D341Med (cell line): ENCODE measurements at regions not wholly inside any gene's neighbourhood (a gene's known extent, or its start where the extent isn't known, plus 50 kb on each side); places are given as distances from the start of the nearest gene placed in this dataset.

Experiments
- DNase-seq: peaks from one replicate; pipeline ENCODE4 v3.0.0; 2012; ENCODE audit warnings: low spot score

DNA sequence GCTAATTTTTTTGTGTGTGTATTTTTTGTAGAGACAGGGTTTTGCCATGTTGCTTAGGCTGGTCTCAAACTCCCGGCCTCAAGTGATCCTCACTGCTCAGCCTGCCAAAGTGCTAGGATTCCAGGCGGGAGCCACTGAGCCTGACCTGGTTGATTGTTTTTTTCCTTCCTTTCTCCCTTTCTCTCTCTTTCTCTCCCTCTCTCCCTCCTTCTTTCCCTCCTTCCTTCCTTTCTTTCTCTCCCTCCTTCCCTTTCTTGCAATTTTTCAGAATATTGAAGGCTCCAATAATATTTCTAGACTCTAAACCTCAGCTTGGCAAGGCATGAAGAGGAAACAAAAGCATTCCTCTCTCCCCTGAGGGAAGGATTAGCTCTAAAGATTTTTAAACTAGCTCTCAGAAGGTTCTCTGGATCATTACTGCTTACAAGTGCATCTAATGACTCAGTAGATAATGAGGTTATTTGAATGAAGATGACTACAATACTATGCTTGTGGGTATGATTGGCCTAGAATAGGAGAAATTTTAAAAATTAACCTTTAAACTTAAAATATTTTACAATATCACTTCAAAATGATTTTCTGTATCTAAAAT lies 68.5 kb upstream of the GADD45A start:
- DNase-seq: no peak

GRCh38 chr1:67618285-67619018 lies 66.5 kb upstream of the GADD45A start:
- DNase-seq: no peak

GRCh38 chr1:67619080-67619479 lies 65.9 kb upstream of the GADD45A start:
- no peak for DNase-seq

DNA sequence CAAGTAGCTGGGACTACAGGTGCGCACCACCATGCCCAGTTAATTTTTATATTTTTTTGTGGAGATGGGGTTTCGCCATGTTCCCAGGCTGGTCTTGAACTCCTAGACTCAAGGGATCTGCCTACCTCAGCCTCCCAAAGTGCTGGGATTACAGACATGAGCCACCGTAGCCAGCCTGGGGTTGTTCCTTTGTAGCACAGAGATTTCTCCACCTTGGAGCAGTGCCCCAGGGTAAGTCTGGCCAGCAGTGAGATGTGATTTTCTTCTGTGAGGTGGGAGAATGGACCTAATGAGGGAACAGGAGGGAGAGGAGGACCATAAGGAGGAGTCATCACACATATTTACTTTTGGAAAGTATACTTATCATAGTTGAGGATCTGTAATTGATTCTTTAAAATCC lies 61.1 kb upstream of the GADD45A start:
- no peak for DNase-seq

DNA sequence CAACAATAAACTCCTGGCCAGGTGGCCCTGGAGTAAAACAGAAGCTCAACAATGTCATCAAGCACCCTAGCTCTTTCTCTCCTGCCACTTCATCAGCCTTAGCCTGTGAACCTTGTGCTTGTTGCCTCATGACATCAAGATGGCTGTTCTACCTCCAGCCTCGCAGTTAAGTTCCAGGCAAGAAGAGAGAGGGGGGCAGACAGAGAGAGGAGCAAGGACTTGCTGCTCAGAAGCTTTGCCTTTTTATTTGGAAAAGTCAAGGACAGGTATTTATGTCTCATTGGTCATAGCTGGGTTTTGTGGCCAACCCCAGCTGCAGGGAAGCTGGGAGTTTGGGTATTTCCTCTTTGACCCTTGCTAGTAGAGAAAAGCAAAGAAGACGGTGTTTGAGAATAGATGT lies 60.3 kb upstream of the GADD45A start:
- no peak for DNase-seq

DNA sequence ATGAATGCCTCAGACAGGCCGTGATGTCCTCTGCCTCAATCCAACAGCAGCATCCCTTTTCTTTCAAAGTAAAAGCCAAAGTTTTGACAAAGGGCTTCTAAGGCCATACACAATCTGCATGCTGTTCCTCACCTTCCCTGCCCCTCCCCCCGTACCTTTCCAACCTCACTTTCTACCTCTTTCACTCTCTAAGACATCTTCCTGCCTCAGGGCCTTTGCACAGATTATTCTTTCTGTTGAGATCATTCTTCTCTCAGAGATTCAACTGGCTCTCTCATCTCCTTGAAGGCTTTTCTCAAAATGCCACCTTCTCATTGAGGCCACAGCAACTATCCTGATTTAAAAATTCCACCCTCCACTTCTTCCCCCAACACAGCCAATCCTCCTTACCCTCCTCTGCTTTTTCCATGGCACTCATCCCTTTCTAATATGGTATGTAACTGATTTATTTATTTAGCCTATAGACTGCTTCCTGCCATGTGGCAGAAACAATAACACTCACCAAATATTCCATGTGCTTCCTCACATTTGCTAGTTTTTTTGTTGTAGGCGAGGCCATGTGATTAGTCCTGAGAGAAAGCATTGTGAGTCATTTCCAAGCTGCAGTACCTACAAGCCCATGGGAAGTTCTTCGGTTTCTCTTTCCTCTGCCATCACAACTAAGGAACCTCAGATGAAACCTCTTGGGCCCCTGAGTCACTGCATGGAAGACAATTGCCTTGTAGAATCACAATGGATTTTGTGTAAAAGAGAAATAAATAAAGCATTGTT lies 58.7 kb upstream of the GADD45A start:
- no peak for DNase-seq

DNA sequence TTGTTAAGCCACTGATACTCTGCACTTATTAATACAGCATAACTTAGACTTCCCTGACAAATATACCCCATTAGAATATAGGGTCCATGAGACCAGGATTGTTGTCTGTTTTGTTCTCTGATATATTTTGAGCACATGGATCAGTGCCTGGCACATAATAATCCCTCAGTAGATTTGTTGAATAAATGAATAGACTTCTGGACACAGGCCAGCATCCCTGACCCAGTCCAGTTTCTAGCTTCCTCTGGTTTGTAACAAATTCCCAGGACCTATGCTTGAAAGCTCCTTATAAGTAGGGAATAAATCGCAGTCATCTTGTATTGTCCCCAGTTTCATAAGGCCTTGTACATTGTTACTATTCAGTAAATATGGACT lies 58.2 kb upstream of the GADD45A start:
- DNase-seq: no peak

DNA sequence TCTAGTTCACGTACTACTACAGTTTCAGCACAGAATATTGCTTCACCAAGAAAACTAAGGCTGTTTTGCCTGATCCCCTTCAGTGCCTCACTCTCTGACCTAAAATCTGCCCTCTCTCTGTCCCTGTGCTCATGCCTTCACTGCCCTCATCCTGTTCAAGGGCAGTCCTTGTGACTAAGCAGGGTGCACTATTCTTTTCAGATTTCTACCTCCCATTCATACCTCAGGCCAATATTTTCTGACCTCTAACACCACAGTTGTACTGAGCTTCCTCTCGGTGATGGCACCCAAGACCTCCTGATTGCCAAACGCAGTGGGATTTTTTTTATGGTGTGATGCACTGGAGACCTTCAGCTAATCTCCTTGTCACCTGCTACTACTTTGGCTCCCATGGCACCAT lies 57.7 kb upstream of the GADD45A start:
- no peak for DNase-seq

GRCh38 chr1:67627906-67628305 lies 57.1 kb upstream of the GADD45A start:
- DNase-seq: no peak

DNA sequence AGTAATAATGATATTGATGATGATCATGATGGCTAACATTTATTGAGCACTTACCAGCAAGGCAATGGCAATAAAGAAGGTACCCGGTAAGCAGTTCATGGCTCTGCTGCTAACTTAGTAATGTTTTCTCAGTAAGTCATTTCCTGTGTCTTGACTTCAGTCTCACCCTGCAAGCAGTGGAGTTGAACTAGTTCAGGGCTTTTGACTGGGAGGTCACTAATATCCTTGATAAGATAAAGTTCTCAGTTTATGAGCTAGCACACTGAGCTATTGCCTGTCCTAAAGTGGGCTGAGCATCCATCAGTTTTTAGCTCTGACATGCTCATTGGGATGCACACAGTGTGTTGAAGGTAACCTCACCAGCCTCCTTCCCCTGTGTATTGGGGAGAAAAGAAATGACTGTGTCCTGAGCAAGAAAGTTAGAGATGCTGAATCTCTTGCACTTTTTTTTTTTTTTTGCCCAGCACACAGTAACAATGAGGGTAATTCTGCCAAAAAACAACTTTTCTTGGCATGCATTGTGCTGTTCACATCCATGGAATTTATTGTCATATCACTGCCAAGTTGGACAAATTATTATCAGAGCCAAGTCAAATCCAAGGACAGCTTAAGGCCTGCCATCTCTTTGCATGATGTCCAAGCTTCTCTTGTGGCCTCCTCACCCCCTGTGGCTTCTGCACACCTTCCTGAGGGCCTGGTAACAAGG lies 55.5 kb upstream of the GADD45A start:
- DNase-seq: no peak

- DNase-seq: no peak
These were observed 54.5 kb upstream of the GADD45A start for GRCh38 chr1:67630438-67631045.

GRCh38 chr1:67632356-67632755 lies 52.6 kb upstream of the GADD45A start:
- no peak for DNase-seq

DNA sequence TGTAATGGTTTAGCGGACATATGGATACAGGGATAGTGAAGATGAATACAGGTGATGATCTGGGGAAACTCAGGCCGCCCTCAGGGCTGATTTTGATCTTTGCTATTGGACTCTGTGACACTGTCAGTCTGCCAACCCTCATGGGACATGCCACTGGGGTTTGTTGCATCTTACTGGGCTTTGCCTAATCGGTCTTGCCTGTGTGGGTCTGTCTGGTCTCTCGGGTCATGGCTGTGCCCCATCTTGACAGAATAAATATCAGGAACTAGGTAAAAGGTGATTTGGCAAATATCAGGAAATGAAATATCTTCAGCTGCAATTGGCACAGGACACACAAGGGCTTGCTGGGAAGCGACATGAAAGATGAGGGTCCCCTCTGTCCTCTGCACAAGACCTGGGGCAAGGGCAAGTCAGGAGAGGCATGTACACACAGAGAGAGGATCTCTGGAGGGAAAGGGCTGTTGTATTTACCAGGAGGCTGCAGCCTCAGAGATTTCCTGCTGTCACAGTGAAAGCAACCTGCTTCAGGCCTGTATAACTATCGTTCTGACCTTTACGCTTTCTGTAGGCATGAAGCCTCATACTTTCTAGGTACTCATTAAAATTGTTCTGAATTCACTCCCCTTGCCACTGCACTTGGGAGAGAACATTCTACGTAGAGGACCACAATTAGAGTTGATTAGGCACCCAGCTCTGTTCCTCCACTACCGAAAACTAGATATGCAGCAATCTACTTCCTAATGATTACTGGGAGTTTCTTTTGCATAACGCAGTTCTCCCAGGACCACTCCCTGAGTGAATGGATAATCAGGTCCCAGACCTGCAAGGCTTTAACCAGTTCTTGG lies 52.0 kb upstream of the GADD45A start:
- DNase-seq: no peak

DNA sequence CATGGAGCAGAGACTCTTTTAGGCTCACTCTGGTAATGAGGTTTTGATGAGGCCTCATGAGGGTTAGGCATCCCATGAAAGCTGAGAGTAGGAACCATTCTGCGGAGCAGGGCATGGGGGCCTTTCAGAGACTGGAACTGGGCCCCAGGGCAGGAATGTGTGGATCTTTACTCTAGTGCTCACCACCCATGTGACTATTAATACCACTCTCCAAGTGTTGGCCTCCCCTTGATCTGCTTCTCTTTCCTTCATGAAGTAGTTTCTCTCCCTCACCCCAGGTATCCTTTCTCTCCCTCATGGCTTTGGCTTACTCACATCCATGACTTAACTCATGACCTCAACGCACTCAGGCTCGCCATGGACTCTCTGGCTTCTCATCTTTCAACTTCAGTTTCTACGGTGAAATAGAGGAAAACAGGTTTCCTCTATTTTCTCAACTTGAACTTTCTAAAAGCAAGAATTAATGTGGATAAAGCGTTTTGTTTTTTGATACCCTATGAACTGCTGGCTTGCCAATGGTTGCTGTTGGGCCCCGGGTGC lies 50.5 kb upstream of the GADD45A start:
- no peak for DNase-seq

- DNase-seq: no peak
These were observed 49.8 kb upstream of the GADD45A start for GRCh38 chr1:67635055-67635809.
